ENCODE measurements at regions not wholly inside any gene's neighbourhood (a gene's known extent, or its start where the extent isn't known, plus 50 kb on each side); places are given as distances from the start of the nearest gene placed in this dataset.
A peak's percentile ranks its signal among the peaks of the same experiment; 100 is the strongest.

GRCh38 chr16:80318107-80318506 is 222.7 kb upstream of the DYNLRB2 start:
- ChIA-PET CTCF (no interaction called here), POLR2A (no interaction called here)
- DNase-seq (ENCODE audit: low read depth, low spot score), result no peak
- no peak overlapping the region for H3K4me3 ChIP-seq (ENCODE audit: low read depth, low read length)
- TF ChIP-seq CTCF (IDR thresholded peaks at IDR 0.05; ENCODE audit: insufficient read depth, low read length, missing control alignments), result no peak

GRCh38 chr16:80317599-80318037 is 223.2 kb upstream of the DYNLRB2 start:
- POLR2A ChIA-PET, result no interaction called here
- H3K4me3 ChIP-seq (ENCODE audit: low read depth, low read length), result no peak overlapping the region
- TF ChIP-seq CTCF (IDR thresholded peaks at IDR 0.05; ENCODE audit: insufficient read depth, low read length, missing control alignments), result peak; percentile 26
- CTCF ChIA-PET, result no interaction called here
- no peak for DNase-seq (ENCODE audit: low read depth, low spot score)

GRCh38 chr16:80317116-80317515 is 223.7 kb upstream of the DYNLRB2 start:
- ChIA-PET CTCF (no interaction called here), POLR2A (no interaction called here)
- no peak for TF ChIP-seq CTCF (IDR thresholded peaks at IDR 0.05; ENCODE audit: insufficient read depth, low read length, missing control alignments)
- DNase-seq (ENCODE audit: low read depth, low spot score), result no peak
- no peak overlapping the region for H3K4me3 ChIP-seq (ENCODE audit: low read depth, low read length)

GRCh38 chr16:80314042-80314441 is 226.8 kb upstream of the DYNLRB2 start:
- TF ChIP-seq CTCF (IDR thresholded peaks at IDR 0.05; ENCODE audit: insufficient read depth, low read length, missing control alignments), result no peak
- ChIA-PET CTCF (no interaction called here), POLR2A (no interaction called here)
- H3K4me3 ChIP-seq (ENCODE audit: low read depth, low read length), result no peak overlapping the region
- no peak for DNase-seq (ENCODE audit: low read depth, low spot score)

GRCh38 chr16:80309178-80309577 is 231.6 kb upstream of the DYNLRB2 start:
- POLR2A ChIA-PET, result no interaction called here
- DNase-seq (ENCODE audit: low read depth, low spot score), result no peak
- no peak overlapping the region for H3K4me3 ChIP-seq (ENCODE audit: low read depth, low read length)
- TF ChIP-seq CTCF (IDR thresholded peaks at IDR 0.05; ENCODE audit: insufficient read depth, low read length, missing control alignments), result no peak
- CTCF ChIA-PET, result no interaction called here

GRCh38 chr16:80305410-80305809 is 235.4 kb upstream of the DYNLRB2 start:
- no peak for TF ChIP-seq CTCF (IDR thresholded peaks at IDR 0.05; ENCODE audit: insufficient read depth, low read length, missing control alignments)
- DNase-seq (ENCODE audit: low read depth, low spot score), result no peak
- no peak overlapping the region for H3K4me3 ChIP-seq (ENCODE audit: low read depth, low read length)
- ChIA-PET CTCF (no interaction called here), POLR2A (no interaction called here)

Measured in AG04449 (cell line).